GM19397 (cell line): ENCODE measurements at regions not wholly inside any gene's neighbourhood (a gene's known extent, or its start where the extent isn't known, plus 50 kb on each side); places are given as distances from the start of the nearest gene placed in this dataset.

Experiments used
- ATAC-seq: cut with Tn5 transposase; IDR thresholded peaks from one replicate; pipeline ENCODE4 v1.9.1; 2021; ENCODE audit warnings: mild to moderate bottlenecking, moderate library complexity; ENCODE audit not compliant: unreplicated experiment

DNA sequence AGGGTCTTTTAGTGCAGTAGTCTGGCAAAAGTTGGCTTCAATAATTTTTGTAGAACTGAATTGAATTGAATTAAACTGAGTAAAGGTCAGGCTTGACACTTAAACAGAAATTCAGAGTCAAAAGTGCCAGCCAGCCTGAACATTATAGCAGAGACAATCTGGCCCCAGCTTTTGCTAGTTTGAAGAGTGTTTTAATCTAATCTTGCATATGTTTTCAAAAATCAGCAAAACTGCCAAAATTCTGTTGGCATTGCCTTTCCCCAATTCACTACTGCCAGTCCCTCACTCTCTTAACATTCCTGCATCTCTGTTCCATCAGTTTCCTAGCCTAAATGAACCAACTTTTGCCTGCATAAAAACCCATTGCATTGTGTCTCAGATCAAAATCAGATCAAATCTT lies 403.8 kb downstream of the NUF2 start:
- ATAC-seq = no peak

DNA sequence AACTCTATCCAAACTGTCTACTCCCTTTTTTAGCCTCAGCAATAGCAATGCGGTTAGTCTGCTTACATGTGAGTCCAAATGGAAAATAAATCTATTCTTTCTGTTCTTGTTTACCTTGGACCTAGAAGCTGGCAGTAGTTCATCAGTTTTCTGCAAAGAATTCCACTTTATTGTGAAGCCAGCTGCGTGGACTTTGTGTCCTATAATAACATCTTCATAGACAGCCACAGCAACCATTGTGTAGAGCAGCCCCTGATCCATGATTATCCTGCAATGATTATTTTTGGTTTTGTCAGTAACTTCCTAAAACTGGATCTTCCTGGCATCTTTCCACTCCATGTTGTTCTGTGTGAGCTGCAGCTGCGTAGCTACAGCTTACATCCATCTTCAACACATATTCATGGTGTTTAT lies 408.7 kb downstream of the NUF2 start:
- no peak for ATAC-seq

DNA sequence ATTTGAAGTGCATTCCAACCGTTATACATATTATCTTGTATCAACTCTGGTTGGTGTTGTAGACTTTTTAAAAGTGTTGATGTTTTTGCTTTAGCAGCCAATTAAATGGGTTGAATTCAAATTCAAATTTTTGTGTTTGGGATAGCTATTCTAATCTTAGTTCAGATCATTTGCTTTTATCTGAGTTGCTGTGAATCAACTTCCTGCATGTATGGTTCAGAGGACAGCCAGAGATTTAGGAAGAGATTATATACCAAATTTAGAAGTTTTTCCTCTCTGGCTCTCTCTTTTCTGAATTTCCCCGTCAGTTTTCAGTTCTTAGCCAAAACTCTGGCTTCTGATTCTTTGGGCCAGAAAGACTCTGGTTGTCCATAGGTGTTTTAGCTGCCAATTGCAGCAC lies 415.5 kb downstream of the NUF2 start:
- no peak for ATAC-seq

GRCh38 chr1:163744301-163744887 lies 422.6 kb downstream of the NUF2 start:
- no peak for ATAC-seq

GRCh38 chr1:163745204-163745603 lies 423.4 kb downstream of the NUF2 start:
- no peak for ATAC-seq

DNA sequence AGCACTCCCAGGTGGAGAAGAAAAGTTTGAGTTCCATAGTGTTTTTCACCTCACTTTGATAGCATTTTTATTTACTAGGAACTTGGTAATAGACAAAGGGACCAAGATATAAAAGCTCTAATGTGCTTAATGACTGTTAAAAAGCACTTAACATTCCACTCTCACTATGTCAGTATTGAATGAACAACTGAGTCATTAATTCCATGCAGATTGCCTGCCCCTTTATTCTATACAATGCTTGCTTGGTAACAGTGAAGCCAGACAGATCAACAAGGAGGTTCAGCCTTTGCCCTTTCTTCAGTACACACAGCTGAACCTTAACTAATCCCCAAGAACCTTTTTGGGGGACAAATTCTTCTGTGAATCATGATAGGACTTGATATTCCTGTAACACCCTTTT lies 425.5 kb downstream of the NUF2 start:
- ATAC-seq = no peak

- ATAC-seq = no peak
Measured at GRCh38 chr1:163747855-163748254, 426.1 kb downstream of the NUF2 start.

DNA sequence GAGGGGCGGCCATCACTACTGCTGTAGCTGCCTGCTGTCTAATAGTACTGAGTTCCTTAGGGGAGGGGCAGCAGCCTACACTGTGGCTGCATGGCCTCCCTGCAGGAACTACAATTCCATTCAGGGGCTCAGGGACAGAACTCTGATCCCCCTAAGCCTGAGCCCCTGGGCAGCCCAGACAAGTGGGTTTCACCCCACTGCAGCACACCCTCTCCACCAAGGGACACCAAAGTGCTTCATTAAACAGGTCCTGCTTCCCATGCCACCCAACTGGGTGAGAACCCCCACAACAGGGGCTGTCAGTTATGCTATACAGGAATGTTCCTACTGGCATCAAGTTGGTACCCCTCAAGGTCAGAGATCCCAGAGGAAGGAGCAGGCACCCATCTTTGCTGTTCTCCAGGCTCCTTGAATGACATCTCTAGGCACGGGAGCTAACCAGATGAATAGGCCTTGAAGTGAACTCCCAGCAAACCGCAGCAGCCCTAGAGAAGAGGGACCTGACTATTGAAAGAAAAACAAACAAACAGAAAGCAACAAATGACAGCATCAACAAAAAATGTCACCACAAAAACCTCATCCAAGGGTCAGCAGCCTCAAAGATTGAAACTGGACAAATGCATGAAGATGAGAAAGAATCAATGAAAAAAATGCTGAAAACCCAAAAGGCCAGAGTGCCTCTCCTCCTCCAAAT lies 437.4 kb downstream of the NUF2 start:
- no peak for ATAC-seq

DNA sequence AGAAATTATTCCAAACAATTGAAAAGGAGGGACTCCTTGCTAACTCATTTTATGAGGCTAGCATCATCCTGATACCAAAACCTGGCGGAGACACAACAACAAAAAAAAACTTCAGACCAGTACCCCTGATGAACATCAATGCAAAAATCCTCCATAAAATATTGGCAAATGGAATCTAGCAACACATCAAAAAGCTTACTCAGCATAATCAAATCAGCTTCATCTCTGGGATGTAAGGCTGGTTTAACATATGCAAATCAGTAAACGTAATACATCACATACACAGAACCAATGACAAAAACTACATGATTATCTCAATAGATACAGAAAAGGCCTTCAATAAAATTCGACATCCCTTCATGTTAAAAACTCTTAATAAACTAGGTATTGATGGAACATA lies 440.1 kb downstream of the NUF2 start:
- ATAC-seq = no peak

DNA sequence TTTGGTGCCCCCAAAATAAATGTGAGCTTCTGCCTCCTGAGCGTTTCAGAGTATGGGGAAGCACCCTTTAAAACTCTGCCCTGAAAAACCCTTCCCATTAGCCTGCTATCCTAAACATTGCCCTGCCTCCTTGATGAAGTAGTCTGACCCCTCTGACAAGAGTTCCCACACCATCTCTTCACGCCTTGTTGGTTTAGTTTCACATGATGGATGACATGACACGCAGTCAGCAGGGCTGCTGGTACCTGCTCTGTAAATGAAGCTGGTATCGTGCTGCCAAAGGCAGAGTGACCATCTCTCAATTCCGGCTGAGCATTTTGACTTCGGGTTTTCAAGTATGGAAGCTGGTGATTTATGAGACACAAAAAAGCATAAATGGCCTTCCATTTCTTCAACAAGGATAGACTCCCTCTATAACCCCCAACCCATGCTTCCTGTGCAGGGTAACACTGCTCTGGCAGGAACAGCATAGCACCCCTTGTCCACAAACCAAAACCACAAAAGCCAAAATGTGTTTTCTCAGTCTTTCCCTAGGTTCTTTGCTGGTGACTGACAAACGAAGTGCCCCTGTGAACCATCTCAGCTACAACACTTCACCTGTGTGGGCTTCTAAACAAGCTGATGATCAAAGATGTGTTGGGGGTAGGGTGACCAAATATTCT lies 444.6 kb downstream of the NUF2 start:
- ATAC-seq = no peak

DNA sequence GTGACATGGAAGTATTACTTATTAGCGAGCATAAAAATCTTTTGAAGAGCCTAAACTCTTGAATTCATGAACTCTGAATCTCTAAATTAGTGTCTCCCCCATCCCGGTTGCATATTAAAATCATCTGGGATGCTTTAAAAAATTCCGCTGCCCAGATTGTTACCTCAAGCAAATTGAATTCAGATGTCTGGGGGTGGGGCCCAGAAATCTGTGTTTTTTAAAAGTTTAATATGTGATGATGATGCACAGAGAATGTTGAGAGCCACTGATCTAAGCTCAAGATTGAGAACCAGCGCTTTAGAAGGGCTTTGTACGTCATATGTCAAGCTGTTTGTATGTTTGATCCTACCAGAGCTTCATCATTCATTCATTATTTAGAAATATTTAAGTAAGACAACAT lies 446.8 kb downstream of the NUF2 start:
- no peak for ATAC-seq

DNA sequence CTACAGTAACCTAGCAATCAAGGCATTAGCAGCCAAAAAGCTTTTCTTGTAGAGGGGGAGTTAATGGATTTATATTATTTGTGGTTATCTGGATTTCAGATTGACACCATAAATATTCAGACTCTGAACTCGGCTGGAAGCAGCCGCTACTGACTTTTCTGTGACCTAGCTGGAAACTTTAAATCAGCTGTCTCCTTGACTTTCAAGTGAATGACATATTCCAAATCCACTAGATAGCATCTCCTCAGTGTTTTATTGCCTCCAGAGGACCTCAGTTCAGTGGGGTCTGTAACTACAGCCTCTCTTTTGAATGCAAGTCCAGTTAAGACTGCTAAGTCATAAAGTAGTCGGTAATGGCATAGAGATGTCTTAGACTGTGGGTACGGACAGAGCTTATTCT lies 448.5 kb downstream of the NUF2 start:
- ATAC-seq = no peak

DNA sequence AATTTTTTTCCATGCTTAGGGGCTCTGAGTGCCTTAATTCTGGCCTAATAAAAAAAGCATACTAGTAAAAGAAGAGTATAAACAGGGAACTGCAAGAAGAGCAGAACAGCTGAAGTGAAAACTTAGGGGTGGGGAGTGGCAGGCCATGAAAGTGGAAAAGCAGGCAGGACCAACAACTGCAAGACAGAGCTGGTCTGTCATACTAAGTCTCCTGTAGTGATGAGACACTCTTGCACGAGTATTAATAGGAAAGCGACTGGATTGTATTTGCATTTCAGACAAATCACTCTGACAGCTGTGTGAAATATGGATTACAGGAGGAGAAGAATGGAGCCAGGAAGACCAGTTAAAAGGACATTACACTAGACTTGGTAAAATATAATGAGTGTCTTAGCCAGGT lies 449.9 kb downstream of the NUF2 start:
- no peak for ATAC-seq

DNA sequence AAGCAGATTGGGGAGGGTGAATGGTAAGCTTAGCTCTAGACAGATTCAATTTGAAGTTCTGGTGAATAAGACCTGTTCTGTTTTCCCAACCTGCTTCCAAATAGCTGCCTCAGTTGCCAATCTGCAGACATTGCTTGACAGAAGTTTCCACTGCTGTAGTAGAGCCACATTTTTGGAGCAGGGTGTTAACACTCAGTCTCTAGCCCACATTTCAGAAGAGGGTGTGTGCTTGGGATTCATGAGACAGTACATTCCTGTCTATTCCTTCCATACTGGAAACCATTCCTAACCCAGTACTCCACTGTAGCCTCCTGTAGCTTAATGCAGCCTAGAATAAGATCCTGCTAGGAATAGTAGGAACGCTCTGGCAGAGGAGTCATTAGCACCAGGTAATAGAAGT lies 450.5 kb downstream of the NUF2 start:
- no peak for ATAC-seq

- ATAC-seq = no peak
Measured at GRCh38 chr1:163773396-163773795, 451.6 kb downstream of the NUF2 start.

- no peak for ATAC-seq
Measured at GRCh38 chr1:163774401-163774945, 452.7 kb downstream of the NUF2 start.

DNA sequence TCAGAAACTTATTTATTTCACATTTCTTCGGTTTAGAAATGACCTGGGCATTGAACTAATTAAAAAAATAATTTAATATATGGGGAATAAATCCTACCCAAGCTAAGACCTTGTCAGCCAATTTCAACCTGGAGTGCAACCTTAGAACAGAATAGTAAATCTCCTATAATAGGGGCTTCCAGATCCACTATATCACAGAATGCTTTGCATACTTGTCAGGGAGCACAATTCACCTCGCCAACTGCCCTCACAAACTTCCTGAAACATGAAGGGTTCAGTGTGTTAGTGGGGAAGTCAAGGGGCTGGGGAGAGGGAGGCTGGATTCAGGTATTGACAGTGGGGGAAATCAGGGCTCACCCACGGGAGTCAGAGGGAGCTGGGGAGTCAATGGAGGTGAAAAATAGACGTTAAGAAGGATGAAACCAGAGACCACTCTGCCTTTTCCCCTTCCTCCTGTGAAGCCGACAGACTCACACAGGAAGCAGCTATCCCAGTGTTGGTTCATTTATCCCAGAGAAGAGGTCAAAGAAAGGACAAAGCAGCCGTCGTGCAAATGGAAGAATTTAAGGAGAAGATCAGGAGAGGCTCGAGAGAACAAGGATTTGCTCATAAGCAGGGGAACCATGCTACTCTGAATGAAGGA lies 453.3 kb downstream of the NUF2 start:
- ATAC-seq = no peak

DNA sequence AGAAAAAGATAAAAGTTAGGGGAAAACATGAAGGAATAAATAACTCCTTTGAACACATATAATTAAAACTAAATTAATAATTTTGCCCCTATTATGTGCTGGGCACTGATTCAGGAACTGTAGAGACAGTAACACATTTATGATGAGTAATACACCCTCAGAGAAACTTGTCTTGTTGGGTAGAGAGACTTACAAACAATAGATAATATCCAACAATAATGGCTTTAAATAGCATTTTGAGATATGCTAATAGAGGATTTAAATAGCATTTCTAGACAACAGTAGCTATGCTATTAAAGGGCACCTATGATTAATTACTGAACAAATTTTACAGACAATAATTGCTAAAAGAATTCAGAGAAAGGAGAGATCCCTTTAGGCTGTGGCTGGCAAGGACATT lies 455.5 kb downstream of the NUF2 start:
- no peak for ATAC-seq

- no peak for ATAC-seq
Measured at GRCh38 chr1:163781146-163781545, 459.4 kb downstream of the NUF2 start.

- ATAC-seq = no peak
Measured at GRCh38 chr1:163785868-163786405, 464.2 kb downstream of the NUF2 start.

DNA sequence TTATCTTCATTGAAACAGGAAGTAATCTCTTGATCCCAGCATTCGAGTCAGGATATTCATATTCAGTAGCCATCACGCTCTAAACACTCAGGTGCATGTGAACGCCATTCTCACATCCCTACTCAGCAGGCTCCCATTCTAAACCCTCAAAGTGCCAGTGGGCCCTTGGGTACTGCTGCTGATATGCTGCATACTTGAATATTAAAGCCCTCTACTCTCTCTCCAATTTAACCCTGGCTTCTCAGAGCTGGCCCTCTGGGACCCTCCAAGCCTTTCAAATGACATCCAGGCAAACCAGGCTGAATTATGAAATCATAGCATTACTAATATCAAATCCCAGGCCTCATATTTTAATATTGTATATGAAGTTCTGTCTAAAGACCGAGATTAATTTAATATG lies 468.2 kb downstream of the NUF2 start:
- no peak for ATAC-seq
